Adrenal gland (tissue), 5 donors: ENCODE measurements at regions not wholly inside any gene's neighbourhood (a gene's known extent, or its start where the extent isn't known, plus 50 kb on each side); places are given as distances from the start of the nearest gene placed in this dataset.

Experiments used
- POLR2A ChIP-seq, 2 donors: fragments of 450-650 bp; IDR thresholded peaks; one replicate each; pipeline ENCODE4 v1.6.1; 2017; ENCODE audit warnings: antibody characterized with exemption in 2 of 2, mild to moderate bottlenecking in 2 of 2, moderate library complexity in 1 of 2
- TF ChIP-seq, protein P1 (sequence below), 6 experiments: fragments of 450-650 bp in 4 of 6; fragments of 200-600 bp in 2 of 6; sonication (generic) in 1 of 6; IDR thresholded peaks; 1 replicate in 5 of 6; 2 replicates in 1 of 6; pipeline versions ENCODE4 v1.5.1 to v1.8.0; 2016 to 2021; ENCODE audit warnings: antibody characterized with exemption in 6 of 6, mild to moderate bottlenecking in 2 of 6, moderate library complexity in 1 of 6
- donor health status: DM: no; HTN: no; CAD: no.

DNA sequence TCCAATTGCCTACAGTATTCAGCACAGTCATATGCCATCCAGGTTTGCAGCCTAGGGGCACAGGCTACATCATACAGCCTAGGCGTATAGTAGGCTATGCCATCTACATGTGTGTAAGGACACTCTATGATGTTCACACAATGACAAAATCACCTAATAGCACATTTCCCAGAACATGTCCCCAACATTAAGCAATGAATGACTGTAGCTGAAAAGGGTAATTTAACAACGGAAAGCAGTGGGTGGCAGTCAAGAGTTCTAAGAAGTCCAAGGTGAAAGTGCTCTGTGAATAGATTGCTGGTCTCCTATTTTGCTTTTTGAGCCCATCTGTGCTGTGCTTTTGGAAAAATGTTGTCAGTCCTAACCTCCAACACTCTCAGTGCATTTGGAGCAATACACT, 162.6 kb downstream of the KLF6 start:
- TF ChIP-seq, protein P1, sequence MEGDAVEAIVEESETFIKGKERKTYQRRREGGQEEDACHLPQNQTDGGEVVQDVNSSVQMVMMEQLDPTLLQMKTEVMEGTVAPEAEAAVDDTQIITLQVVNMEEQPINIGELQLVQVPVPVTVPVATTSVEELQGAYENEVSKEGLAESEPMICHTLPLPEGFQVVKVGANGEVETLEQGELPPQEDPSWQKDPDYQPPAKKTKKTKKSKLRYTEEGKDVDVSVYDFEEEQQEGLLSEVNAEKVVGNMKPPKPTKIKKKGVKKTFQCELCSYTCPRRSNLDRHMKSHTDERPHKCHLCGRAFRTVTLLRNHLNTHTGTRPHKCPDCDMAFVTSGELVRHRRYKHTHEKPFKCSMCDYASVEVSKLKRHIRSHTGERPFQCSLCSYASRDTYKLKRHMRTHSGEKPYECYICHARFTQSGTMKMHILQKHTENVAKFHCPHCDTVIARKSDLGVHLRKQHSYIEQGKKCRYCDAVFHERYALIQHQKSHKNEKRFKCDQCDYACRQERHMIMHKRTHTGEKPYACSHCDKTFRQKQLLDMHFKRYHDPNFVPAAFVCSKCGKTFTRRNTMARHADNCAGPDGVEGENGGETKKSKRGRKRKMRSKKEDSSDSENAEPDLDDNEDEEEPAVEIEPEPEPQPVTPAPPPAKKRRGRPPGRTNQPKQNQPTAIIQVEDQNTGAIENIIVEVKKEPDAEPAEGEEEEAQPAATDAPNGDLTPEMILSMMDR (IDR thresholded peaks at IDR 0.05), result no peak
- no peak for TF ChIP-seq POLR2A (IDR thresholded peaks at IDR 0.05)
